Activated CD4-positive, alpha-beta T cell treated with anti-CD3 and anti-CD28 coated beads for 36 hours (primary cell): ENCODE measurements at regions not wholly inside any gene's neighbourhood (a gene's known extent, or its start where the extent isn't known, plus 50 kb on each side); places are given as distances from the start of the nearest gene placed in this dataset.

Experiments used
- ATAC-seq: fragments of 200-7000 bp; cut with Tn5 transposase; one replicate; pipeline ENCODE4 v1.10.0; 2021; ENCODE audit warnings: mild to moderate bottlenecking, moderate library complexity
- CTCF ChIA-PET: fragments of 350-600 bp; sonication (Branson Sonifier 250); formaldehyde crosslinking; loops from one replicate; lab custom pipeline; 2021; ENCODE audit warnings: antibody characterized with exemption; lab: Charles Lee
- POLR2A ChIA-PET: fragments of 350-600 bp; sonication (Branson Sonifier 250); formaldehyde crosslinking; loops from one replicate; lab custom pipeline; 2021; ENCODE audit warnings: antibody characterized with exemption, inconsistent platforms; lab: Charles Lee
- DNase-seq: peaks from one replicate; pipeline ENCODE4 v3.0.0-alpha.2; 2020
- H3K27ac Mint-ChIP-seq: one replicate; pipeline ENCODE4 v1.8.0; 2021; ENCODE audit warnings: mixed read lengths
- H3K27me3 Mint-ChIP-seq: one replicate; pipeline ENCODE4 v1.8.0; 2021; ENCODE audit warnings: mixed read lengths
- H3K36me3 Mint-ChIP-seq: one replicate; pipeline ENCODE4 v1.8.0; 2021; ENCODE audit warnings: low read depth, mixed read lengths
- H3K4me1 Mint-ChIP-seq: one replicate; pipeline ENCODE4 v1.8.0; 2021; ENCODE audit warnings: mixed read lengths
- H3K4me3 Mint-ChIP-seq: one replicate; pipeline ENCODE4 v1.8.0; 2021; ENCODE audit warnings: mild to moderate bottlenecking, moderate library complexity, mixed read lengths
- H3K9me3 Mint-ChIP-seq: one replicate; pipeline ENCODE4 v1.8.0; 2021; ENCODE audit warnings: low read depth, mixed read lengths
- intact Hi-C, 2 experiments: fragments of 100-400 bp; cut with DNase I in 1 of 2; cut with micrococcal nuclease in 1 of 2; formaldehyde crosslinking; loops; one replicate each; pipeline versions ENCODE4 v1.14.2 to v1.15.1; 2022 to 2024; cut with DNase I, micrococcal nuclease

GRCh38 chr3:18249126-18249525 lies 176.0 kb downstream of the SATB1 start:
- DNase-seq (no peak), ATAC-seq (no peak)
- H3K27me3 Mint-ChIP-seq: no peaks in the 10 kb centered on the region
- ChIA-PET POLR2A (no interaction called here), CTCF (no interaction called here)
- intact Hi-C loops: no loop called here
- H3K4me3 Mint-ChIP-seq: no peak overlapping the region
- no peaks in the 10 kb centered on the region for H3K36me3 Mint-ChIP-seq
- peaks cover 4% of the 10 kb centered on the region for H3K4me1 Mint-ChIP-seq
- no peak overlapping the region for H3K27ac Mint-ChIP-seq
- H3K9me3 Mint-ChIP-seq: no peaks in the 10 kb centered on the region

GRCh38 chr3:18247776-18248310 lies 177.3 kb downstream of the SATB1 start:
- no peak for DNase-seq
- Mint-ChIP-seq H3K27me3 (peaks cover 3% of the 10 kb centered on the region), H3K4me1 (peaks cover 4% of the 10 kb centered on the region), H3K27ac (no peak overlapping the region), H3K4me3 (no peak overlapping the region), H3K9me3 (no peaks in the 10 kb centered on the region), H3K36me3 (no peaks in the 10 kb centered on the region)
- intact Hi-C loops: no loop called here
- ChIA-PET POLR2A (no interaction called here), CTCF (interaction anchor here (0.7 kb wide), 1 partner anchor 15 kb away, joined by 3 read pairs; no protein-coding TSS in a partner anchor)
- ATAC-seq: no peak

GRCh38 chr3:18247139-18247695 lies 177.9 kb downstream of the SATB1 start:
- DNase-seq (no peak), ATAC-seq (no peak)
- ChIA-PET CTCF (interaction anchor here (0.7 kb wide), 1 partner anchor 14 kb away, joined by 3 read pairs; no protein-coding TSS in a partner anchor), POLR2A (no interaction called here)
- no peaks in the 10 kb centered on the region for H3K9me3 Mint-ChIP-seq
- peaks cover 3% of the 10 kb centered on the region for H3K27me3 Mint-ChIP-seq
- no peaks in the 10 kb centered on the region for H3K36me3 Mint-ChIP-seq
- intact Hi-C loops: no loop called here
- H3K4me1 Mint-ChIP-seq: peaks cover 4% of the 10 kb centered on the region
- no peak overlapping the region for H3K4me3 Mint-ChIP-seq
- H3K27ac Mint-ChIP-seq: no peak overlapping the region

- Mint-ChIP-seq H3K27ac (no peak overlapping the region), H3K4me3 (no peak overlapping the region), H3K4me1 (peaks cover 4% of the 10 kb centered on the region), H3K27me3 (peaks cover 5% of the 10 kb centered on the region), H3K36me3 (no peaks in the 10 kb centered on the region), H3K9me3 (no peaks in the 10 kb centered on the region)
- ATAC-seq: no peak
- intact Hi-C loops: no loop called here
- ChIA-PET POLR2A (no interaction called here), CTCF (no interaction called here)
- DNase-seq: no peak
These were observed 178.6 kb downstream of the SATB1 start for GRCh38 chr3:18246336-18247060.

- H3K27ac Mint-ChIP-seq: no peak overlapping the region
- no peak overlapping the region for H3K4me3 Mint-ChIP-seq
- peak; percentile 78 for ATAC-seq
- peaks cover 5% of the 10 kb centered on the region for H3K27me3 Mint-ChIP-seq
- POLR2A ChIA-PET: no interaction called here
- CTCF ChIA-PET: no interaction called here
- no peaks in the 10 kb centered on the region for H3K36me3 Mint-ChIP-seq
- DNase-seq: no peak
- H3K4me1 Mint-ChIP-seq: peaks cover 4% of the 10 kb centered on the region
- H3K9me3 Mint-ChIP-seq: no peaks in the 10 kb centered on the region
- intact Hi-C loops: no loop called here
These were observed 179.4 kb downstream of the SATB1 start for GRCh38 chr3:18245721-18246120.

GRCh38 chr3:18241837-18242236 lies 183.3 kb downstream of the SATB1 start:
- POLR2A ChIA-PET: no interaction called here
- Mint-ChIP-seq H3K4me1 (peaks cover 14% of the 10 kb centered on the region), H3K27me3 (peaks cover 9% of the 10 kb centered on the region), H3K9me3 (no peaks in the 10 kb centered on the region), H3K36me3 (no peaks in the 10 kb centered on the region), H3K27ac (no peak overlapping the region), H3K4me3 (no peak overlapping the region)
- intact Hi-C loops: no loop called here
- CTCF ChIA-PET: no interaction called here
- ATAC-seq: no peak
- DNase-seq: no peak

GRCh38 chr3:18239674-18240073 lies 185.5 kb downstream of the SATB1 start:
- Mint-ChIP-seq H3K4me3 (no peak overlapping the region), H3K27ac (no peak overlapping the region), H3K4me1 (peaks cover 10% of the 10 kb centered on the region), H3K36me3 (no peaks in the 10 kb centered on the region), H3K9me3 (no peaks in the 10 kb centered on the region), H3K27me3 (peaks cover 14% of the 10 kb centered on the region)
- no peak for DNase-seq
- intact Hi-C loops: loop anchor here in 1 of 2 experiments (5.0 kb wide), 1 partner anchor 633 kb away; no protein-coding TSS in a partner anchor
- ChIA-PET POLR2A (no interaction called here), CTCF (no interaction called here)
- peak; percentile 20 for ATAC-seq

GRCh38 chr3:18238746-18239331 lies 186.3 kb downstream of the SATB1 start:
- no peak overlapping the region for H3K27ac Mint-ChIP-seq
- H3K9me3 Mint-ChIP-seq: no peaks in the 10 kb centered on the region
- H3K4me3 Mint-ChIP-seq: no peak overlapping the region
- H3K4me1 Mint-ChIP-seq: peaks cover 10% of the 10 kb centered on the region
- peaks cover 14% of the 10 kb centered on the region for H3K27me3 Mint-ChIP-seq
- DNase-seq (no peak), ATAC-seq (no peak)
- POLR2A ChIA-PET: no interaction called here
- intact Hi-C loops: loop anchor here in 1 of 2 experiments (5.0 kb wide), 1 partner anchor 633 kb away; no protein-coding TSS in a partner anchor
- no peaks in the 10 kb centered on the region for H3K36me3 Mint-ChIP-seq
- CTCF ChIA-PET: interaction anchor here (0.7 kb wide), 1 partner anchor 30 kb away, joined by 3 read pairs; no protein-coding TSS in a partner anchor

GRCh38 chr3:18238332-18238731 lies 186.8 kb downstream of the SATB1 start:
- H3K27ac Mint-ChIP-seq: no peak overlapping the region
- intact Hi-C loops: loop anchor here in 1 of 2 experiments (5.0 kb wide), 1 partner anchor 634 kb away; no protein-coding TSS in a partner anchor
- no peak overlapping the region for H3K4me3 Mint-ChIP-seq
- H3K9me3 Mint-ChIP-seq: no peaks in the 10 kb centered on the region
- no peak for ATAC-seq
- CTCF ChIA-PET: interaction anchor here (0.7 kb wide), 1 partner anchor 30 kb away, joined by 3 read pairs; no protein-coding TSS in a partner anchor
- peaks cover 10% of the 10 kb centered on the region for H3K4me1 Mint-ChIP-seq
- no peaks in the 10 kb centered on the region for H3K36me3 Mint-ChIP-seq
- POLR2A ChIA-PET: no interaction called here
- no peak for DNase-seq
- H3K27me3 Mint-ChIP-seq: peaks cover 16% of the 10 kb centered on the region

- ATAC-seq: peak; percentile 90
- intact Hi-C loops: loop anchor here (2.0 to 5.0 kb wide), 3 partner anchors 29 to 635 kb away; no protein-coding TSS in a partner anchor
- POLR2A ChIA-PET: no interaction called here
These were observed 187.7 kb downstream of the SATB1 start for GRCh38 chr3:18237251-18238005.

GRCh38 chr3:18236726-18237125 lies 188.4 kb downstream of the SATB1 start:
- Mint-ChIP-seq H3K27me3 (peaks cover 17% of the 10 kb centered on the region), H3K27ac (no peak overlapping the region), H3K9me3 (no peaks in the 10 kb centered on the region), H3K36me3 (no peaks in the 10 kb centered on the region), H3K4me1 (peaks cover 10% of the 10 kb centered on the region), H3K4me3 (no peak overlapping the region)
- intact Hi-C loops: loop anchor here (2.0 to 5.0 kb wide), 3 partner anchors 28 to 636 kb away; no protein-coding TSS in a partner anchor
- POLR2A ChIA-PET: no interaction called here
- no peak for ATAC-seq
- CTCF ChIA-PET: no interaction called here
- no peak for DNase-seq

More at GRCh38 chr3:18237251-18238005, 187.7 kb downstream of the SATB1 start:
- Mint-ChIP-seq H3K27ac (no peak overlapping the region), H3K4me1 (peaks cover 10% of the 10 kb centered on the region), H3K27me3 (peaks cover 19% of the 10 kb centered on the region), H3K4me3 (no peak overlapping the region), H3K36me3 (no peaks in the 10 kb centered on the region), H3K9me3 (no peaks in the 10 kb centered on the region)
- CTCF ChIA-PET: no interaction called here
- peak; percentile 21 for DNase-seq
